ENCODE measurements at regions not wholly inside any gene's neighbourhood (a gene's known extent, or its start where the extent isn't known, plus 50 kb on each side); places are given as distances from the start of the nearest gene placed in this dataset.

DNA sequence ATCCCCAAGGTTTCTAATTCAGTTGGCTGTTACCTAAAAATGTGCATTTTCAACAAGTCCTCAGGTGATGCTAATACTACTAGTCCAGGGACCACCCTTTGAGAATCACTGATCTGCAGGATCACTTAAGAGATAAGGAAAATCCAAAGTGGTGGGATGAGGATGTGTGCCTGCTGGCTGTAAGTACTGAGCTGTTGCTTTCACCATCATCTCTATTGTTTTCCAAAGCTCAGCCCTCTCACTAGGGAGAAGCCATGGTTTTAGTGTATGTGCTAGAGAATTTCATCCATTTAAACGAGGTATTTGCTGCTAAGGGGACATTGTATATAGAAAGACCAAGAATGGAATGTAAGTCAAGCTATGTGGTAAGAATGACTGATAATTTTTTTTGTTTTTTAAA is 202.3 kb downstream of the KIF21A start:
- no peak for DNase-seq

DNA sequence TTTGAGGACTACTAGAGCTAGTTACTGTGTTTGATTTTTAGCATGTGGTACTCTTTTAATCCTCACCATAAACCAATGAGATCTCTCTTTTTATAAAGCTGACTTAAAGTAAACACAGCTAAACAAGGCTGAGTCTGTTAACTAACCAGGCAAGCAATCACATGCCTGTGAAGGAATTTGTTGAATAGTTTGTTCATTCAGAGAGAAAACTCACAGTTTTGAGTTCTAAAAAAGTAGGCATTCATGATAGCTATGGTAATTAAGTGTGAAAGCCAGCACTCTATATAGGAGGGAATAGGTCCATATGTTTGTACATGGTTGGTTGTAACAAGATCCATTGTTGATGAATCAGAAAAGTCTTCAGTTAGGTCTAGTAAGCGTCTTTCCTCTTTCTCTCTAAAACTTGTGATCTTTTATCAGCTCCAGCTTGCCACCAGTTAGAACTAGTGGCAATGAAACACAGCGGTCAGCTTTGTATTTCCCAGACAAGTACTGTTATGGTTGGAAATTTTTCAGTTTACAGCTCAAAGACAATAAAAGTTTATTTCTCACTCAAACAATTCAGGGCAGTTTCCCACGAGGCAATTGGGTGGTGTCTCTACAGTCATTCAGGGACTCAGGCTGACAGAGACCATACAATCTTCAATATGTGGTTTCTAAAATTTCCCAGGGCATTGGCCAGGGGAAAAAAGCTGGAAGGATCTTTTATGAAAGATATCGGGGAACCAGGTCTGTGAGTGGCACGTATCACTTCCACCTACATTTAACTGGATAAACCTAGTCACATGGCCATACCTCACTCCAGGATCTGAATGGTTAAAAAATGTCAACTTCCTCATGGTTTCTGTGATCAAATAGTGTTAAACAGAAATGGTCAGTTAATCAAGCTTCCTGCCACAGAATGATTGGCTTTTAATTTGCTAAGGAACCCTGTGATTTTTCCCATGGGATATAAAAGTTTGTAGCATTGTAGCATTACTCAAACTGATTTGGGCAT is 203.1 kb downstream of the KIF21A start:
- DNase-seq, result no peak

DNA sequence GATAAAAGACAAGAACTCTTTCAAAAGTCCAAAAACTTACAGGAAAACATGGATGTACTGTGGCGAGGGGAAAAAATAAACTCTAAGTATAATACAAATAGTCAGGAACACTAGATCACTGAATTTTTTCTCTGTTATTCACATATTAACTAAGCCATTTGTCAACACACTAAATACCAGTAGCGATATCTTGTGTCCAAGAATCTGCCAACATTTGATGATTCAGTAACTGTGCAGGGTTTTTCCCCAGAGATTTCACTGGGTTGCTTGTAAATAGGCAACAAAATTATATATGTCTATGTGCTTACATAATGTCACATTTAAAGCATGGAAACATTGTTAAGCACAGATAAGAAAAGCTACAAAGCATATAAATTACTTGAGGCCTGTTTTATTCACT is 205.9 kb downstream of the KIF21A start:
- peak; percentile 25 for DNase-seq

DNA sequence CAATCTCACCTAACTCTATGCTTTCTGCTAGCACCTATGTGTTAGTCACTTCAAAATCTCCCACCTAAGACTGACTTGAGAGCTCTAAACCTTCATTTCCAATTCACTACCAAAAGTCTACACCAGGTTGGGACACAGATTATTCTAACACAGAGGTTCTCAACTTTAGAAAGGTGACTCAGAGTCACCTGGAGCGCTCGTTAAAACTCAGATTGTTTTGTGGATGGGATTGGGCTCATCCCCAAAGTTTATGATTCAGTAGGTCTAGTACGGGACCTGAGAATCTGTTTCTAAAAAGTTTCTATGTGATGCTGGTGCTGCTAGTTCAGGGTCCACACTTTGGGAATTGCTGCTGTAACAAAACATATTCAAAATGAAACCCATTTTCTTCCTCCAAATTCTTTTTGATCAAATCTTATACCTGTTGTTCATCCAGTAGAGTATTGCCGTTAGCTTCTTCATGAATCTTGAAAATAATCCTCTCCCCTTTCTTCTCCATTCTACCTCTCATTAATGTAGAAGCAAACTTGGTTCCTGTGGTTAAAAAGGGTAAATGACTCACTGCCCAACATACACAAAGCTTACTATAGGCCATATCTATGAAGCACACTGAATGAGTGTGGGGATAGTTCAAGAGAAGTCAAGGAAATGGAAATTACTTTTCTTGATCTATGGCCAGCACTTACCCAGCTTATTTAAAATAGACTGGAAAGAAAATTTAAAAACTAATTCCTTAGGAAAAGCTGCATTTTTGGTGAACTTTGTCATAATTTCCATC is 206.7 kb downstream of the KIF21A start:
- DNase-seq, result no peak

DNA sequence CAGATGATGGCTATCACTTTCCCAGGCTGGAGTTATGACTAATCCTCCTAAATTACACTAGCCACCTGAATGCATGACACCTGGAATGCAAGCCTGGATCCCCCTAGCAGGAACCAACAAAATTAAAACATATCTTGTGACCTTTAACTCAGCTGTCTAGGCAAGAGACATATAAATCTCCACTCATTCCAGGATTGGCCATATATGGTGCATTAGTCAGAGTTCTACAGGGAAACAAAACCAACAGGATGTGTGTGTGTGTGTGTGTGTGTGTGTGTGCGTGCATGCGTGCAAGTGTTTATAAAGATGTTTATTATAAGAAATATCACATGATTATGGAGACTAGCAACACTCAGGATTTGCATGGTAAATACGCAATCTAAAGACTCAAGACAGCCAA is 212.8 kb downstream of the KIF21A start:
- DNase-seq, result no peak

DNA sequence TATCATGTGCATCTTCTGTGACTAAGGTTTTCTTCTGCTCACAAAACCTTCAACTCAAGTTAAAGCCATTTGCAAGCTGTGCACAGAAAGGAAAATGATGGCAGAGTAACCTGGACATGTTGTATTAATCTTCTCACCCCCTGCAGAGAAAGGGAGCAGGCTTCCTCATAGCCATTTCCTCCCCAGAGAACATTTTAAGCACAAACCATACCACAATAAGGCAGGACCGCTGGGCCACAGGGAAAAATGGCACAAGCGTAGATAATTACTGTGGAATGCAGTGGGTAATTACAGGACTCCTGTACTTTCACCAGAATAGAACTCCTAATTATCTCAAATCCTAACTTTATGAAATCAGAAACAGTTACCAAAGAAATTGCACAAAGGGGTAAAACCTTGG is 215.7 kb downstream of the KIF21A start:
- DNase-seq, result no peak

DNA sequence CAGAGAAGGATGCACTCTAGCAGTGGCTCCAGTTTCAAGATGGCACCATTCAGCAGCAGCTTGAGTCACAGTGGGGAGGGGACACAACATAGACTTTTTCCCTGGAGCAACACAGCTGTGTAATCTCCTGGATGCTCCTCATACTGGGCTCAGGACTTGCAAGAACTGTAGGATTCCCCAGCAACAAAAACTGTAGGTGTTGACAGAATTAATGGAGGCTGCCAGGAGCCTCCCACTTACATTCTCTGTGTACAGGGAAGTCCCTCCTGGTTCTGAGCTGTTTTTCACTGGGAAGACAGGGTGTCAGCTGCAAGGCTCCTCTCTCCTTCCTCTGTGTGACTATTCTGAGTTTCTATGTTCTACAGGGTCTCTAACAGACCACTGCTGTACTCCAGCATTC is 217.9 kb downstream of the KIF21A start:
- no peak for DNase-seq

DNA sequence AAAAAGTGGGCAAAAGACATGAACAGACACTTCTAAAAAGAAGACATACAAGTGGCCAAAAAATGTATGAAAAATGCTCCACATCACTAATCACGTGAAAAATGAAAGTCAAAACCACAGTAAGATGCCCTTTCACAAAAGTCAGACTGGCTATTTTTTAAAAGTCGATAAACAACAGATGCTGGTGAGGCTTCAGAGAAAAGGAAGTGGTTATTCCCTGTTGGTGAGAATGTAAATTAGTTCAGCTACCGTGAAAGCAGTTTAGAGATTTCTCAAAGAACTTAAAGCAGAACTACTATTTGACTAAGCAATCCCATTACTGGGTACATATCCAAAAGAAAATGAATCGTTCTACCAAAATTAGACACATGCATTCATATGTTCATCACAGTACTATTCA is 237.0 kb downstream of the KIF21A start:
- no peak for DNase-seq

DNA sequence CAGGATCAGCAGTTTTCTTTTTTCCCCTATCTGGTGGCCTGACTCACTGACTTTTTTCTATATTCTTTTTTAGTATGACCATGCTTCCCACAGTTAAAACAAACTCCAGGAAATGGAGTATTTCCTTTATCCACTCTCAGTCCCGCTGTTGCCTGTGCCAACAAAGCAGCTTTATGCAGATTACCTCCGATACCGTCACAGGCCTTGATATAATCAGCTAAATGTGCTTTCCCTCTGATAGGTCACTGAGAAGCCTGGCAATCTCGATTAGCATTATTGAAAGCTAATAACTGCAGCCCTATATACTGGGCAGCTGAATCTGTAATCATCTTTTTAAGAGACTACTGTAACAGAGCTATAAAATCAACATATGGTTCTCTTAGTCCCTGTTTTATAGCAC is 243.6 kb downstream of the KIF21A start:
- DNase-seq, result no peak

DNA sequence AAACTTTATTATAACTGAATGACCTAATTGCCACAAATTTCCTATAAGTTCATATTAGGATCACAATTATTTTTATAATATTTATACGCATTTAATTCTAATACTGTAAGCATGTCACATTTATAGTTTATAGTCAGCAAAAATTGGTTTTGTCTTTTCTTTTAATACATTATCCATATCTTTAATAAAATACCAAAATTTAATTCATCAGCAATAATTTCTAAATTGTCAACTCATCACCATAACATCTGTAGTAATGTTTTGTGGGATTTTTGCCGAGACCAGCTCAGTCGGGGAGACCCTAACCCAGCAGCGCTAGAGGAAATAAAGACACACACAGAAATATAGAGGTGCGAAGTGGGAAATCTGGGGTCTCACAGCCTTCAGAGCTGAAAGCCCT is 254.2 kb downstream of the KIF21A start:
- no peak for DNase-seq

DNA sequence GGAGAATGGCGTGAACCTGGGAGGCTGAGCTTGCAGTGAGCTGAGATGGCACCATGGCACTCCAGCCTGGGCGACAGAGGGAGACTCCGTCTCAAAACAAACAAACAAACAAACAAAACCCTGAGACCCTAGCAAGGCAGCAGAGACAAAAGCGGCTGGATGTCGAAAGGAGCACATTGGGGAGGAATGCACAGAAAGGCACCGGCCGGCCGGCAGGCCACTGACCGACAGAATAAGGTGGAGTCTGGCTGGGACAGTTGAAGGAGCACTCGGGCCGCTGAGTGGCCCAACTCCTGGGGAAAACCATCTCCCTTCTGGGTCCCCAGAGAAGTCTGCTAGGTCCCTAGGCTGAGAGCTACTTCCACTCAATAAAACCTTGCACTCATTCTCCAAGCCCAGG is 256.2 kb downstream of the KIF21A start:
- no peak for DNase-seq

DNA sequence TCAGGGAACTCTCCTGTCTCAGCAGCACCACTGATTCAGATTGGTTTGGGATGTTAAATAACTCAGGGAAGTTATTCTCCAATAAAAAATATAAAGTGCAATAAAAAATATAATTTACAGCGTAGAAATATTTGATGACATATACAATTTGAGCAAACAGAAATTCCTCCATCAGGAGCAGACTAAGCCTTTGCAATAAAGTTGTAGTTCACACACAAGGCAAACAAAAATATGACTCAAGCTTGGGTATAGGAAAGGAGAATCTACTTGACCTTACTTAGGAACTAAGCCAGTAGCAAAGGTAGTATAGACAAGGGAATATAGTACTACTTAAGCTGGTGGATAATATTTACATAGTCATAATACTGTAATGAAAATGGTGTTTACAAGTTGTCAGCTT is 264.1 kb downstream of the KIF21A start:
- no peak for DNase-seq

DNA sequence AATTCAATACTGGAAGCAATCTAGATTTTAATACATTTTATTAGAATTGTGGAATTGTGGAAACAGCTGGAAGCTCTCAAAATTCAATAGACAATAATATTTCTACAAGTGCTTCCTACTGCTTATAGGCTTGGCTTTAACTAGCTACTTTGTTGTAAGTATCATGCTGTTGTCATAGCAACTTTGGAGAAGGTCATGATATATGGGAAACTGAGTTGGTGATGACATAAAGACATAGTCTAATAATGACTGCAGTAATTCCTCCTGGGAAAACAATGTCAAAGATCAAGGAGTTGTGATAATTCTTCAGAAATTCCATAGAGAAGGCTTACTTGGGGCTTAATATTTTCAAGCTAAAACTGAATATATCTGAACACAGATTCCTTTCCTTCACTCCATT is 266.6 kb downstream of the KIF21A start:
- DNase-seq, result no peak

DNA sequence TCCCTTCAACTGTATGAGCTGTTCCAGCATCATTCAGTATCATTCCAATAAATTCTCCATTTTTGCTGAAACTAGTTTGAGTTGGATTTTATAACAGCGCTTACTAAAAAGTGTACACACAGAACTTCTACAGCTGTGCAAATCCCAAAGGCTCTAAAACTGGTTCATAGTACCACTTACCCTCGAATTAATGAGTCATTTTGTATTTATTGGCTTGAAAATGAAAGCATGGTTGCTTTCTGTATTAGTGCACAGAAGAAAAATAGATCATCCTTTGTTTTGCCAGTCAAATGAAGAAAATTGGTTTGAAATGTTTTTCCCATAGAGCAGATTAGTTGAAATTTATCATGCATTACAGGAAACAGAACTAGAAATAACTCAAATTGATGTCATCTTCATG is 268.3 kb upstream of the CPNE8 start:
- no peak for DNase-seq

DNA sequence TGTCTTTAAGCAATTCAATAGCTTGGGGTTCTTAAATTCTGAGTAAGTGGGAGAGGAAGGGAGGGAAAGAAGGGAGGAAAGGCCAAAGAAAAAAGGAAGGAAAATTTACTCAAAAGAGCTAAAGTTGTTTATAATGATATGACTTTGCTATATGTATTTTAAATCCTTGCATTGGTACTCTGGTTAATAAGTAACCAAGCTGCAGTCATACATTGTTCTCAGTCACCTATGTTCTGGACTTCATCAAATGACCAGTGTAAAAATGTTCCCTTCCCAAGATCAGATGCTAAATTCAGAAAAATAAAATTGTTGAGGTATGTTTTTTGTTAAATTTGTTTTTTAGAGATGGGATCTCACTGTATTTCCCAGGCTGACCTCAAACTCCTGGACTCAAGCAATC is 259.9 kb upstream of the CPNE8 start:
- DNase-seq, result no peak

DNA sequence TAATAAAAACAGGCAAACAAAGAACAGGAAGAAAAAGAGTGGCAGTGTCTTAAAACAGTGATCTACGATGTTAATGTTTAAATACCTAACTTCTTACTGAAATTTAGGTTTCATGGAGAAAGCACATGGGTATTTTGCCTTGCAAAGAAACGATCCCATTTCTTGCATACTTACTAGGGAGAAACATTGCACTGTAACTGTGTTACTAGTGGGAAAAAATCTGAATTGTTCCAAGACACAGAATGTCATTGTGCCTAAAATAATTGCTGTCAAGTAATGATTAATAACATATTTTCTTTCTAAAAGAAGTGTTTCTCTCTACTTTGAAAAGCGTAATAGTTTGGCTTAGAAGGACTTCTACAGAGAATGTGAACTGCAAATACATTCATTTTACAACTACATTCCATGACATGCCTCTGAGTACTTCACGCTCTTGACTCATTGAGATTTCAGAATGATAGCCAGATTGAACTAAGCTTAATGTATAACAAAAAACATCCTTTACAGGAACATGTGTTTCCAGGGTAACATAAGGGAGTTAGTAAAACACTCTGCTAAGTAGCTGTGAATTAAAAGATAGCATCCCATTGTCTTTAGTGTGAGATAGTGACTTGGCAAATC is 256.2 kb upstream of the CPNE8 start:
- no peak for DNase-seq

DNA sequence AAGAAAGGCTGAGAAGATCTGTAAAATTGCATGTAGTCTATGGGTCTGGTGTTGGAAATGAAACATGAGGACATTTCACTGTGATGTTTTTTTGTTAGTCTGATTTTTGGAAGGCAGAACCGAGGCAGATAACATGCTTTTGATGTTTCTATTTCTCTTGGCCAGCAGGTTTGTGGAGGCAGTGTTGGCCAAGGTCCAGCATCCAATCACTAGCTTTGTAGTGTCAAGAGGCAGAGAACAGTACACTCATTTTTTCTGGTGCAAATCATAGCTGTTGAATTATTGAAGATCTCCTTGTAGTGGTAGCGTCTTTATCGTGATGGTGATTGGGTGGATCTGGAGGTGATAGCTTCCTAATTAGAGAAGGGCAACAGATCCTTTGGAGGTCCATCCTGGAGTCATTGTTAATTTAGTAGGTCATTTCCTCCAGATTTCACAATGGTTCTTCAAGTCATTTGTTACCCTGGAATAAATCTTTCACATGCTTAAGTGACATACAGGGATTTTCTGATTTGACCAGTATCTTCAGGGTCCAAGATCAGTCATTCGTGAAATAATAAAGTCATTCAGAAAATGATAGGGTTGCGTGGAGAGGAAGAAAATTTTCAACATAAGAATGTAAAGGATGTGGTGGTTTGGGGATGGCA is 252.4 kb upstream of the CPNE8 start:
- DNase-seq, result no peak

DNA sequence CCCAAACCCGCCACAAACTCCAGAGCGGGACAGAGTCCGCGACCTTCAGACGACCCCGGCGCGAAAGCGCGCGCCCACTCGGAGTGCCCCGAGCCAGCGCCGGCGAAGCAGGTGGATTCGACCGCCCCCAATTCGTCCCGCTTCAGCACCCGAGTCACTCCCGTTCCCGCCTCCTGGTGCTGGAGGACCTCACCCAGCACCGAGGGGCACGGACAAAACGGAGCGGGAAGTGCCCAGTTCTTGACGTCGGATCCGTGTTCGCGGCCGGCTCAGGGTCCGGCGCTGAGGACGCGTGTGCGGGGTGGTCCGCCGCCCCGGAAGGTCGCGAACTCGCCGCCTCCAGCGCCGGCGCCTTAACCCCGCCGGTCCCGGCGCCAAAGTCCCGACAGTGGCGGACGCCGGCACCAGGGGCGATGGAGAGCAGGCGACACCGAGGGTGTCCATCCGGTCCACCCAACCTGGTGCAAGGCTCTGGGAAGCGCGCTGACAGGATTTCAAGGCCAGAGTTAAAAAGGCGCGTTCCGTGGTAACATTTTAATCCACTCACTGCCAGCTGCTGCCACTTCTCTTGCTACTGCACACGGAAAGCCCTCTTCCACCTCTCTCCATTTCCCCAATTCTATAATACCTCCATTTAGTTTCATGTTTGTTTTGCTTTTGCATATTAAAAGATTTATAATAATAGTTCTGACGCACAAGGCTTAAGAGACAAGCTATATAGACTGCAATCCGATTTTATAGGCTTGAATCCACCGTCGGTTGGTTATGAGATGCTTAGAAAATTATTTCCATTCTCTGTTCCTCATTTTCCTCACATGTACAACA is 240.0 kb upstream of the CPNE8 start:
- no peak for DNase-seq

DNA sequence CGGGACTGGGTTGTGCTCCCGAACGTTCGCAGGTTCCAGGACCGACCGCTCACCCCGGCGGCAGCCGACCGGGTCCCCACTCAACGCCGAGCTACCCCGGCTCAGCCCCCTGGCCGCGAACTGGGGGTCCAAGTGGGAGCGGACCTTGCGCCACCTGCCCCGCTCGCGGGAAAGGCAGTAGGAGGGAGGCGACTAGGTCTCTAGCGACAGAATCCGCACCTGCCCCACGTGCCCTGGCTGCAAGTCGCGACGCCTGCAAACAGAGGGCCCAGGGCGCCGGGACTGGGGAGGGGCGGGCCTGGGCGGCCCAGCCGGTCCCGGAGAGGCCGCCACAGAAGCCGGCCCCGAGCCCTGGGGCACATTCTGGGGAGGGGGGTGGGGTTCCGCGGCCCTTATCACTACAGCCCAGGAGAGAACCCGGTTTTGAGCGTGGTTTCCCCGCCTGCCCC is 239.2 kb upstream of the CPNE8 start:
- DNase-seq, result no peak

DNA sequence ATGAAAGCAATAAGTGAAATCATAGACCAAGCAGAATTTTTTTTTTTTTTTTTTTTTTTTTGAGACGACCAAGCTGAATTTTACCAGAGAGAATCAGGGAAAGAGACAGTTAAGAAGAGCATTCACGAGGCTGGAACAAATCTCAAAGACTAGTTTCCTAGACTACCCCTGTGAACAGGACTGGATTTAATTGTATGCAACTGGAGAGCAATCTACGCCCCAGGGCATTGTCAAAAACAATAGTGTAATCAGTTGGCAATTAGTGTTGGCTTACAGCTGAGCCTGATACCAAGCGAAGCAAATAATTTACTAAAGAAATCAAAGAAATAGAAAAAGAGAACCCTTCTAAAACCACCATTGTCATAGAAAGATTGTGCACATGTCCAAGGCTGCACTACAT is 232.9 kb upstream of the CPNE8 start:
- DNase-seq, result no peak

DNA sequence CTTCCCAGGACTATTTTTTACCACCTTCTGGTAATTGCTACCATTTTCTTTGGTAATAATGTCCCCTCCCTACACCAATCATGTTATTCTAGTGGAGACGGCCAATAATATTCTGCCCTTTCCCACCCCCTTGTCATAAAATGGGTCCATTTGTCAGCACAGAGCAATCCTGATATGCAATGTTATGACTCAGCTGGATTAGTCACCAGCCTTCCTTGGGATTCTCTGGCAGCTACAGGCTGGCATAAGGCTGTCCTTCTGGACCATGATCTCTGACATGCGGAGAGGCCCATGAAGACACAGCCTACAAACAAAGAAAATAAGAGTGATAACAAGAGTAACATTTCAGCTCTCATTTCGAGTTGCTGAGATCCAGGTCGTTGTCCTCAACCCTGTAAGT is 222.0 kb upstream of the CPNE8 start:
- peak; percentile 18 for DNase-seq

DNA sequence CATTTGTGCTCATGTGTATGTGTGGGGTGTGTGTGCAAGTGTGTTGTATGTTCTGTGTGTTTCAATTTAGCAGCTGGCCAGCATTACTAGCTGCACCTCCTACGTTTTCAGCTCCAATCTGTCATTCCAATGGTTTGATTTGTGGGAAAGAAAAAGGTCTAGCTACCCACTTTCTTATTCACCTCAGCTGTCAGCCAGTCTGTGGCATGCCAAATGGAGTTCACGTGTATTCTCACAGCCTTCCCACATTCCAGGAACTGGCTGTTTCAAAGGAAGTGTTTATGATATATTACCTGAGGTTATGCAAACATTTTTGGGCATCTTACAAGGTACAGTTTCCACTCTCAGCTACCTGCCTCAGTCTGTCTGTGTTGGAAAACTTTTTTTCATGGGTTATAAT is 220.2 kb upstream of the CPNE8 start:
- no peak for DNase-seq

Measured in NCI-H446 treated with DMSO at 0.1 percent for 48 hours (cell line).